ENCODE measurements at regions not wholly inside any gene's neighbourhood (a gene's known extent, or its start where the extent isn't known, plus 50 kb on each side); places are given as distances from the start of the nearest gene placed in this dataset.

GRCh38 chr3:178090899-178091298, 445.3 kb upstream of the KCNMB2 start:
- no peak for TF ChIP-seq CTCF (IDR thresholded peaks at IDR 0.05)
- TF ChIP-seq POLR2A (IDR thresholded peaks at IDR 0.05) = no peak
